GM18507 (cell line): ENCODE measurements at regions not wholly inside any gene's neighbourhood (a gene's known extent, or its start where the extent isn't known, plus 50 kb on each side); places are given as distances from the start of the nearest gene placed in this dataset.
"Not testable (repeated sequence)": the region's sequence is repeated elsewhere in the genome, so short reads cannot be mapped to it uniquely, and the experiment has no call there.

ENCODE experiments used
- DNase-seq: peaks from one replicate; pipeline ENCODE4 v3.0.0; 2011; ENCODE audit warnings: low read depth; ENCODE audit not compliant: insufficient read length; ENCODE audit errors: extremely low spot score
- FAIRE-seq: peaks from 2 replicates; lab custom pipeline; 2011; peaks lifted over from hg19 to GRCh38; lab: Jason Lieb, UNC

- DNase-seq: no peak
- FAIRE-seq: no peak
Measured at GRCh38 chr5:97559827-97560598, 377.0 kb upstream of the RIOK2 start.

GRCh38 chr5:97560599-97560993, 377.5 kb upstream of the RIOK2 start:
- no peak for FAIRE-seq
- no peak for DNase-seq

GRCh38 chr5:97563050-97563657, 380.1 kb upstream of the RIOK2 start:
- no peak for FAIRE-seq
- no peak for DNase-seq

- FAIRE-seq: no peak
Measured at GRCh38 chr5:97568382-97568781, 385.3 kb upstream of the RIOK2 start.

GRCh38 chr5:97570242-97570641, 387.2 kb upstream of the RIOK2 start:
- DNase-seq: no peak
- no peak for FAIRE-seq

More at GRCh38 chr5:97568382-97568781, 385.3 kb upstream of the RIOK2 start:
- DNase-seq: no peak

- DNase-seq: no peak
- FAIRE-seq: no peak
Measured at GRCh38 chr5:97575322-97575721, 392.3 kb upstream of the RIOK2 start.

GRCh38 chr5:97576956-97577355, 393.9 kb upstream of the RIOK2 start:
- DNase-seq (no peak), FAIRE-seq (no peak)

- FAIRE-seq, DNase-seq: not testable (repeated sequence)
Measured at GRCh38 chr5:97579977-97580376, 396.9 kb upstream of the RIOK2 start.

- no peak for DNase-seq
- FAIRE-seq: no peak
Measured at GRCh38 chr5:97580746-97581145, 397.7 kb upstream of the RIOK2 start.

GRCh38 chr5:97591781-97592180, 408.7 kb upstream of the RIOK2 start:
- no peak for DNase-seq
- no peak for FAIRE-seq

GRCh38 chr5:97600486-97600885, 417.4 kb upstream of the RIOK2 start:
- FAIRE-seq (no peak), DNase-seq (no peak)

- FAIRE-seq: no peak
- DNase-seq: no peak
Measured at GRCh38 chr5:97601651-97602050, 418.6 kb upstream of the RIOK2 start.

- FAIRE-seq (no peak), DNase-seq (no peak)
Measured at GRCh38 chr5:97606531-97606930, 423.5 kb upstream of the RIOK2 start.

GRCh38 chr5:97608501-97608900, 425.5 kb upstream of the RIOK2 start:
- FAIRE-seq (no peak), DNase-seq (no peak)

GRCh38 chr5:97618721-97619120, 435.7 kb upstream of the RIOK2 start:
- no peak for FAIRE-seq

GRCh38 chr5:97623441-97623840, 440.4 kb upstream of the RIOK2 start:
- FAIRE-seq: no peak

More at GRCh38 chr5:97618721-97619120, 435.7 kb upstream of the RIOK2 start:
- no peak for DNase-seq

GRCh38 chr5:97624886-97625285, 441.8 kb upstream of the RIOK2 start:
- FAIRE-seq (no peak), DNase-seq (no peak)

More at GRCh38 chr5:97623441-97623840, 440.4 kb upstream of the RIOK2 start:
- DNase-seq: no peak

- no peak for DNase-seq
- FAIRE-seq: no peak
Measured at GRCh38 chr5:97627272-97627671, 444.2 kb upstream of the RIOK2 start.

- DNase-seq: no peak
- FAIRE-seq: no peak
Measured at GRCh38 chr5:97628031-97628430, 445.0 kb upstream of the RIOK2 start.

- DNase-seq (no peak), FAIRE-seq (no peak)
Measured at GRCh38 chr5:97628807-97629206, 445.8 kb upstream of the RIOK2 start.

GRCh38 chr5:97629276-97629675, 446.2 kb upstream of the RIOK2 start:
- no peak for DNase-seq
- no peak for FAIRE-seq
